Adrenal gland (tissue), 9 donors: ENCODE measurements at regions not wholly inside any gene's neighbourhood (a gene's known extent, or its start where the extent isn't known, plus 50 kb on each side); places are given as distances from the start of the nearest gene placed in this dataset.
"Not testable (repeated sequence)": the region's sequence is repeated elsewhere in the genome, so short reads cannot be mapped to it uniquely, and the experiment has no call there.

Experiments used
- DNase-seq, 7 donors: peaks; one replicate each; pipeline ENCODE4 v3.0.0-alpha.2; 2019 to 2020
- H3K27ac ChIP-seq, 5 donors: fragments of 200-600 bp; sonication (generic) in 4 of 5; 1 replicate in 3 of 5; 2 replicates in 2 of 5; pipeline versions ENCODE4 v1.5.1 to v1.8.0; 2016 to 2020; ENCODE audit warnings: mild to moderate bottlenecking in 1 of 5
- H3K27me3 ChIP-seq: fragments of 200-600 bp; 2 replicates; pipeline ENCODE4 v1.8.0; 2021
- H3K36me3 ChIP-seq, 2 donors: fragments of 200-600 bp; replicated peaks in 1 of 2; 1 replicate in 1 of 2; 2 replicates in 1 of 2; pipeline versions ENCODE4 v1.5.1 to v1.8.0; 2018 to 2022
- H3K4me1 ChIP-seq, 2 donors: fragments of 200-600 bp; replicated peaks in 1 of 2; 1 replicate in 1 of 2; 2 replicates in 1 of 2; pipeline versions ENCODE4 v1.5.1 to v1.8.0; 2018 to 2021
- H3K4me3 ChIP-seq, 4 donors: fragments of 200-600 bp; sonication (generic) in 3 of 4; one replicate each; pipeline ENCODE4 v1.5.1; 2016 to 2018
- H3K9me3 ChIP-seq, 3 donors: fragments of 200-600 bp; sonication (generic) in 1 of 3; replicated peaks in 1 of 3; 1 replicate in 2 of 3; 2 replicates in 1 of 3; pipeline versions ENCODE4 v1.5.1 to v1.8.0; 2016 to 2021
- CTCF ChIP-seq, 6 experiments: fragments of 450-650 bp in 4 of 6; fragments of 200-600 bp in 2 of 6; sonication (generic) in 1 of 6; IDR thresholded peaks; 1 replicate in 5 of 6; 2 replicates in 1 of 6; pipeline versions ENCODE4 v1.5.1 to v1.8.0; 2016 to 2021; ENCODE audit warnings: antibody characterized with exemption in 6 of 6, mild to moderate bottlenecking in 2 of 6, moderate library complexity in 1 of 6
- POLR2A ChIP-seq, 2 donors: fragments of 450-650 bp; IDR thresholded peaks; one replicate each; pipeline ENCODE4 v1.6.1; 2017; ENCODE audit warnings: antibody characterized with exemption in 2 of 2, mild to moderate bottlenecking in 2 of 2, moderate library complexity in 1 of 2
- WGBS, 4 donors: extraction: QIAGEN DNeasy Blood & Tissue Kit in 2 of 4; methylation state at CpG; one replicate each; pipeline versions ENCODE4 v1.1.5 to v1.1.7; 2013 to 2017; 5-methylcytosine and 5-hydroxymethylcytosine counted together
- intact Hi-C, 2 donors: fragments of 100-400 bp; cut with DNase I; formaldehyde crosslinking; loops; one replicate each; pipeline versions ENCODE4 v1.14.1 to v1.15.0; 2022 to 2023
- donor health status: healthy with polysubstance abuse.
- donor health status: Bipolar disorder and iron deficiency.
- donor health status: DM: yes; HTN: yes; CAD: no.
- donor health status: DM: no; HTN: no; CAD: no.
- donor health status: DM: no; HTN: no; CAD: no.

- no peak overlapping the region for H3K27ac ChIP-seq
- no peaks in the 10 kb centered on the region for H3K27me3 ChIP-seq
- TF ChIP-seq POLR2A (IDR thresholded peaks at IDR 0.05) (no peak), CTCF (IDR thresholded peaks at IDR 0.05) (no peak)
- no peaks in the 10 kb centered on the region for H3K9me3 ChIP-seq
- no peak overlapping the region for H3K4me3 ChIP-seq
- intact Hi-C loops: no loop called here
- DNase-seq: no peak
- H3K36me3 ChIP-seq: no peaks in the 10 kb centered on the region
- H3K4me1 ChIP-seq: no peaks in the 10 kb centered on the region
Observed at GRCh38 chr9:28491121-28491520, 917.8 kb upstream of the C9orf72 start.

- H3K4me1 ChIP-seq, DNase-seq, H3K9me3 ChIP-seq, intact Hi-C loops, H3K36me3 ChIP-seq, H3K27ac ChIP-seq, H3K4me3 ChIP-seq, H3K27me3 ChIP-seq: not testable (repeated sequence)
- WGBS, 4 donors: 58 to 95% (median 86%) methylated on average over 2 to 10 of the region's 10 CpGs
Observed at GRCh38 chr9:28498168-28498567, 924.9 kb upstream of the C9orf72 start.

- no peak for DNase-seq
- Histone ChIP-seq H3K36me3 (no peaks in the 10 kb centered on the region), H3K9me3 (no peaks in the 10 kb centered on the region), H3K27me3 (no peaks in the 10 kb centered on the region), H3K27ac (no peak overlapping the region), H3K4me3 (no peak overlapping the region), H3K4me1 (no peaks in the 10 kb centered on the region)
- 71 to 76% (median 74%) methylated on average over 3 of the region's 3 CpGs for WGBS, 4 donors
- intact Hi-C loops: no loop called here
- TF ChIP-seq CTCF (IDR thresholded peaks at IDR 0.05) (no peak), POLR2A (IDR thresholded peaks at IDR 0.05) (no peak)
Observed at GRCh38 chr9:28502189-28502588, 928.9 kb upstream of the C9orf72 start.

GRCh38 chr9:28502741-28503140 is 929.5 kb upstream of the C9orf72 start:
- Histone ChIP-seq H3K4me3 (no peak overlapping the region), H3K36me3 (no peaks in the 10 kb centered on the region), H3K9me3 (no peaks in the 10 kb centered on the region), H3K4me1 (no peaks in the 10 kb centered on the region), H3K27me3 (no peaks in the 10 kb centered on the region), H3K27ac (no peak overlapping the region)
- DNase-seq: no peak
- intact Hi-C loops: no loop called here
- TF ChIP-seq CTCF (IDR thresholded peaks at IDR 0.05) (no peak), POLR2A (IDR thresholded peaks at IDR 0.05) (no peak)
- 55 to 73% (median 62%) methylated on average over 2 of the region's 2 CpGs for WGBS, 4 donors

- no peak for TF ChIP-seq CTCF (IDR thresholded peaks at IDR 0.05)
- no peak for TF ChIP-seq POLR2A (IDR thresholded peaks at IDR 0.05)
- Histone ChIP-seq H3K4me3 (no peak overlapping the region), H3K27me3 (no peaks in the 10 kb centered on the region), H3K36me3 (no peaks in the 10 kb centered on the region), H3K9me3 (no peaks in the 10 kb centered on the region), H3K4me1 (no peaks in the 10 kb centered on the region), H3K27ac (no peak overlapping the region)
- intact Hi-C loops: no loop called here
- DNase-seq: no peak
- WGBS, 4 donors: 71 to 78% (median 74%) methylated on average over 4 of the region's 4 CpGs
Observed at GRCh38 chr9:28503573-28503972, 930.3 kb upstream of the C9orf72 start.
